Heart left ventricle (tissue), 13 donors: ENCODE measurements at regions not wholly inside any gene's neighbourhood (a gene's known extent, or its start where the extent isn't known, plus 50 kb on each side); places are given as distances from the start of the nearest gene placed in this dataset.

Experiments used
- CTCF ChIP-seq, 12 donors: fragments of 200-600 bp; sonication (generic) in 4 of 12; IDR thresholded peaks; one replicate each; pipeline versions ENCODE4 v1.5.0 to v1.8.0; 2018 to 2022; ENCODE audit warnings: antibody characterized with exemption in 12 of 12, mild to moderate bottlenecking in 5 of 12
- POLR2A ChIP-seq, 2 donors: fragments of 450-650 bp; IDR thresholded peaks; one replicate each; pipeline ENCODE4 v1.6.1; 2017; ENCODE audit warnings: antibody characterized with exemption in 2 of 2, mild to moderate bottlenecking in 2 of 2, moderate library complexity in 2 of 2
- donor health status: ischemic (EF 13 %, LVEDD 7.1; RV severe dilation, severe dysfunction).
- donor health status: DM: no; HTN: yes; CAD: no.
- donor health status: DM: no; HTN: no; CAD: no.
- donor health status: ischemic (EF 25% LVEDD 6.9; RV normal size, moderate dysfunction).
- donor health status: ischemic (EF 25% LVEDD 5.7; RV mildly dilated, moderate dysfunction).
- donor health status: ischemic (EF 35%, LVEDD 5.7; RV mildly dilated, moderate dysfunction).
- donor health status: nonischemic (EF 11% LVEDD 7.7; RV severe dilation, severe dysfunction).
- donor health status: DM: yes; HTN: yes; CAD: no.
- donor health status: PGD.
- donor health status: ischemic (EF 29% LVEDD 5.4; RV normal size, mild dysfunction).
- donor health status: nonischemic (EF 23%, LVEDD 6.1; RV moderate dilation, normal function).

DNA sequence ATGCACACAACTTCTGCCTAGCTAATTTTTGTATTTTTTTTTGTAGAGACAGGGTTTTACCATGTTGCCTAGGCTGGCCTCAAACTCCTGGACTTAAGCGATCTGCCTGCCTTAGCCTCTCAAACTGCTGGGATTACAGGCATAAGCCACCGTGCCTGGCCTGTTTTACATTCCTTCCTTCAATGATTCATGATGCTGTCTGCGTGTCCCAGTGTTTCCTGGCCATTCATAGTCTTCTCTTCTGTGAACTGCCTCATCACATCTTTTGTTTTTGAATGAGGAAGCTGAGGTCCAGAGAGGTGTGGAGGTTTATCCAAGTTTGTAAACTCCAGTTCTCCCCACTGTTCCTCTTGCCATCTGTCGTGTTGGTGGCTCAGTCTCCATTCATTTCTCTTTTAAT lies 64.5 kb upstream of the MED9 start:
- TF ChIP-seq CTCF (IDR thresholded peaks at IDR 0.05): no peak
- TF ChIP-seq POLR2A (IDR thresholded peaks at IDR 0.05): no peak
